ENCODE measurements at regions not wholly inside any gene's neighbourhood (a gene's known extent, or its start where the extent isn't known, plus 50 kb on each side); places are given as distances from the start of the nearest gene placed in this dataset.
"Not testable (repeated sequence)": the region's sequence is repeated elsewhere in the genome, so short reads cannot be mapped to it uniquely, and the experiment has no call there.

- DNase-seq (no peak), ATAC-seq (no peak)
- CTCF ChIA-PET, result no interaction called here
- no peaks in the 10 kb centered on the region for H3K36me3 Mint-ChIP-seq (ENCODE audit: low read depth)
- no peaks in the 10 kb centered on the region for H3K4me1 Mint-ChIP-seq
- POLR2A ChIA-PET, result no interaction called here
- H3K4me3 Mint-ChIP-seq, result no peak overlapping the region
- no peak overlapping the region for H3K27ac Mint-ChIP-seq
- H3K9me3 Mint-ChIP-seq (ENCODE audit: low read depth), result no peaks in the 10 kb centered on the region
- intact Hi-C loops (cut with DNase I, micrococcal nuclease), result no loop called here
- no peaks in the 10 kb centered on the region for H3K27me3 Mint-ChIP-seq
Measured at GRCh38 chr14:58972233-58973017, 216.0 kb upstream of the DAAM1 start.

- POLR2A ChIA-PET, result no interaction called here
- DNase-seq, result no peak
- no peak overlapping the region for H3K27ac Mint-ChIP-seq
- no peaks in the 10 kb centered on the region for H3K9me3 Mint-ChIP-seq (ENCODE audit: low read depth)
- intact Hi-C loops (cut with DNase I, micrococcal nuclease), result no loop called here
- no peaks in the 10 kb centered on the region for H3K4me1 Mint-ChIP-seq
- H3K36me3 Mint-ChIP-seq (ENCODE audit: low read depth), result no peaks in the 10 kb centered on the region
- H3K27me3 Mint-ChIP-seq, result peaks cover under 1% of the 10 kb centered on the region
- CTCF ChIA-PET, result interaction anchor here (1.4 kb wide), 1 partner anchor 150 kb away, joined by 3 read pairs; no protein-coding TSS in a partner anchor
- no peak for ATAC-seq
- H3K4me3 Mint-ChIP-seq, result no peak overlapping the region
Measured at GRCh38 chr14:58977366-58977765, 211.1 kb upstream of the DAAM1 start.

DNA sequence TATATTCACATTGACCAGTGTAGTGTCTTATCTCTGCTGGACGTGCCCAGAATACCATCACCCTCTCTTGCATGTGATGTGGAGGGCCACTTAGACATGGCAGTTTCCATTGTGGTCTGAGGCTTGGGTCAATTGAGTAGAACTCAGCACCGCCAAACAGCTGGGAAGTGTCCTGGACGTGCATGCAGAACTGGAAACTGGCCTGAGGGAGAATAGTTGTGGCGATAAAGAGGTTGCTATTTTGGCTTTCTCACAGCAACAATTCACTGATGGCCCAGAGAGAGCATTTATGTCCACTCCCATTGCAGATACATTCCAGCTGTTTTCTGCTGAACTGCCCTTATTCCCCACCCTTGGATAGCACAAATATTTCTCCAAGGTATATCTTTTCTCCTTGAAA lies 210.1 kb upstream of the DAAM1 start:
- Mint-ChIP-seq H3K27ac (no peak overlapping the region), H3K9me3 (ENCODE audit: low read depth) (no peaks in the 10 kb centered on the region), H3K4me1 (no peaks in the 10 kb centered on the region), H3K36me3 (ENCODE audit: low read depth) (no peaks in the 10 kb centered on the region), H3K27me3 (peaks cover 2% of the 10 kb centered on the region), H3K4me3 (no peak overlapping the region)
- DNase-seq (no peak), ATAC-seq (no peak)
- intact Hi-C loops (cut with DNase I, micrococcal nuclease), result no loop called here
- ChIA-PET POLR2A (interaction anchor here (0.5 kb wide), 1 partner anchor 350 kb away, joined by 4 read pairs; no protein-coding TSS in a partner anchor), CTCF (no interaction called here)

DNA sequence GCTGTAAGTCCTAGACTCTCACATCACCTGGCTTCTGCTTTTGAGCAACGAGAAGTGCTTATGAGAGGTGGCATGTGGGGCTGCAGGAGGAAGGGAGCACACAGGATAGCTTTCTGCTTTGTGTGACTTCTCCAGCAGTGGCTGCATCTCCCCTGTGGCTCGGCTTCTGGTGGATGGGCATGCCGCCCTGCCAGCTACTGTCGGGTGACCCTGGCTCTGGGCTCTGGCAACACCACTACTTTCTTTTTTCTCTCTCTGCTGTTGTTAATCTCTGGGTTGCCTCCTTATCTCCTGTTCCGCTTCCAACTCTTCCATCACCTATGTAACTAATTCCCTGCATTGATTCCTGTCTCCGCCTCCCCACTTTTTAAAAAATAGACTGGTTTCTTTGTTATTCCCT lies 209.1 kb upstream of the DAAM1 start:
- ChIA-PET POLR2A (no interaction called here), CTCF (no interaction called here)
- Mint-ChIP-seq H3K27ac (no peak overlapping the region), H3K27me3 (peaks cover 2% of the 10 kb centered on the region), H3K4me1 (no peaks in the 10 kb centered on the region), H3K4me3 (no peak overlapping the region), H3K9me3 (ENCODE audit: low read depth) (no peaks in the 10 kb centered on the region), H3K36me3 (ENCODE audit: low read depth) (no peaks in the 10 kb centered on the region)
- no peak for ATAC-seq
- DNase-seq, result no peak
- intact Hi-C loops (cut with DNase I, micrococcal nuclease), result no loop called here

GRCh38 chr14:58981840-58982239 lies 206.6 kb upstream of the DAAM1 start:
- Mint-ChIP-seq H3K4me3 (no peak overlapping the region), H3K36me3 (ENCODE audit: low read depth) (no peaks in the 10 kb centered on the region), H3K4me1 (no peaks in the 10 kb centered on the region), H3K9me3 (ENCODE audit: low read depth) (no peaks in the 10 kb centered on the region), H3K27me3 (peaks cover 2% of the 10 kb centered on the region), H3K27ac (no peak overlapping the region)
- intact Hi-C loops (cut with DNase I, micrococcal nuclease), result no loop called here
- CTCF ChIA-PET, result no interaction called here
- POLR2A ChIA-PET, result no interaction called here
- no peak for ATAC-seq
- no peak for DNase-seq

GRCh38 chr14:58985786-58986185 lies 202.7 kb upstream of the DAAM1 start:
- POLR2A ChIA-PET, result no interaction called here
- H3K27ac Mint-ChIP-seq, result no peak overlapping the region
- DNase-seq, result no peak
- no peak overlapping the region for H3K4me3 Mint-ChIP-seq
- H3K4me1 Mint-ChIP-seq, result no peaks in the 10 kb centered on the region
- H3K9me3 Mint-ChIP-seq (ENCODE audit: low read depth), result no peaks in the 10 kb centered on the region
- CTCF ChIA-PET, result no interaction called here
- H3K27me3 Mint-ChIP-seq, result peaks cover 2% of the 10 kb centered on the region
- intact Hi-C loops (cut with DNase I, micrococcal nuclease), result no loop called here
- no peak for ATAC-seq
- H3K36me3 Mint-ChIP-seq (ENCODE audit: low read depth), result no peaks in the 10 kb centered on the region

DNA sequence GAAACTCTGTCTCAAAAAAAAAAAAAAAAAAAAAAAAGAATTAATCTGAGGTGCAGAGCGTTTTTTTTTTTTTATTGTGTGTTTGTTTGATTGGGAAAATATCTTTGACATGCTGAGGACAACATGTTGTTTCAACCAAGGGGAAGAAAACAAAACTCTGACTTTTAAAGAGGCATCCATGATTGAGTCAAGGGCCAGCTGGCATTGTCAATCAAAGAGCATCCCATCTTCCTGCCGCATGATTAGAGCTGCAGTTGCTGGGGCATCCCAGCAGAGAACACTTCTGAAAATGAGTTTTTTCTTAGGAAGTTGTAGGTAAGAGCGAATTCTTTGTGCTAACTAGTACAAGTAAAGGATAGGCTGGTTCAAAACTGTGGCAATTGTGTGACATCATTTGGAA lies 200.9 kb upstream of the DAAM1 start:
- intact Hi-C loops (cut with DNase I, micrococcal nuclease), result no loop called here
- POLR2A ChIA-PET, result no interaction called here
- CTCF ChIA-PET, result no interaction called here
- no peak overlapping the region for H3K27ac Mint-ChIP-seq
- no peaks in the 10 kb centered on the region for H3K27me3 Mint-ChIP-seq
- no peak for ATAC-seq
- H3K4me1 Mint-ChIP-seq, result no peaks in the 10 kb centered on the region
- no peak for DNase-seq
- H3K9me3 Mint-ChIP-seq (ENCODE audit: low read depth), result no peaks in the 10 kb centered on the region
- no peaks in the 10 kb centered on the region for H3K36me3 Mint-ChIP-seq (ENCODE audit: low read depth)
- no peak overlapping the region for H3K4me3 Mint-ChIP-seq

DNA sequence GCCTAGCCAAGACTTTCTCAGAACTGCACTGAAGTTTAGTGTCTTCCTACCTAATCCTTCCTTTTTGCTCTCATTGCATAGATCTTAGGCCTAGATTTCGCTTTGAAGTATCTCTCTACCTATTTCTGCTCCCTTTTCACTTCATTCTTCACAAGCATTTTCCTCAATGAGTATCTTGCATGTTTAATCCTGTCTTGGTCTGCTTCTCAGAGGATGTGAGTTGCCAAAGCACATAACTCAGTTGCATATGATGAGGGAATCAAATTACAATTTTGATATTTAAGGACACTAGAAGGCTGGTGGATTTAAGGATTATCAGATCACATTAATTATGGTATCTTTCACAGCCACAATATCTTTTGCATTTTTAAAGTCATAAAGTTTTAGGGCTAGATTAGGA lies 195.5 kb upstream of the DAAM1 start:
- Mint-ChIP-seq H3K9me3 (ENCODE audit: low read depth) (no peaks in the 10 kb centered on the region), H3K4me3 (no peak overlapping the region), H3K27me3 (peaks cover 2% of the 10 kb centered on the region), H3K36me3 (ENCODE audit: low read depth) (no peaks in the 10 kb centered on the region), H3K27ac (no peak overlapping the region), H3K4me1 (peaks cover 2% of the 10 kb centered on the region)
- intact Hi-C loops (cut with DNase I, micrococcal nuclease), result no loop called here
- no peak for ATAC-seq
- ChIA-PET POLR2A (no interaction called here), CTCF (no interaction called here)
- DNase-seq, result no peak

- Mint-ChIP-seq H3K9me3 (ENCODE audit: low read depth) (no peaks in the 10 kb centered on the region), H3K4me1 (peaks cover 2% of the 10 kb centered on the region), H3K27me3 (peaks cover 2% of the 10 kb centered on the region), H3K27ac (no peak overlapping the region), H3K36me3 (ENCODE audit: low read depth) (no peaks in the 10 kb centered on the region), H3K4me3 (no peak overlapping the region)
- intact Hi-C loops (cut with DNase I, micrococcal nuclease), result no loop called here
- ChIA-PET POLR2A (interaction anchor here (0.6 kb wide), 1 partner anchor 388 kb away, joined by 9 read pairs; no protein-coding TSS in a partner anchor), CTCF (no interaction called here)
- no peak for DNase-seq
- peak; percentile 16 for ATAC-seq
Measured at GRCh38 chr14:58994130-58994529, 194.3 kb upstream of the DAAM1 start.

DNA sequence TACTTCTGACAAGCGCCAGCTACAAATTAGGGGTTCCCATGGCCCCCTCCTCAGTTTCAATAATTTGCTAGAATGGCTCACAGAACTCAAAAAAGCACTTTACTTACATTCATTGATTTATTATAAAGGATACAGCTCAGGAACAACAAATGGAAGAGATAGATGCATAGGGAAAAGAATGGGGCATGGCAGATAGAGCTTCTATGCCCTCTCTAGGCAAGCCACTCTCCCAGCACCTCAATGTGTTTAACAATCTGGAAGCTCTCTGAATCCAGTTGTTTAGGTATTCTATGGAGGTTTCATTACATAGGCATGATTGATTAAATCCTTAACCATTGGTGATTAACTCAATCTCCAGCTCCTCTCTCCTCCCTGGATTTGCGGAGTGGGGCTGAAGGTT lies 184.5 kb upstream of the DAAM1 start:
- ATAC-seq (no peak), DNase-seq (no peak)
- POLR2A ChIA-PET, result no interaction called here
- Mint-ChIP-seq H3K4me1 (no peaks in the 10 kb centered on the region), H3K9me3 (ENCODE audit: low read depth) (peaks cover 6% of the 10 kb centered on the region), H3K27ac (no peak overlapping the region), H3K4me3 (no peak overlapping the region), H3K27me3 (peaks cover 3% of the 10 kb centered on the region), H3K36me3 (ENCODE audit: low read depth) (no peaks in the 10 kb centered on the region)
- CTCF ChIA-PET, result interaction anchor here (0.6 to 1.3 kb wide), 4 partner anchors 45 to 312 kb away, joined by 3 read pairs; no protein-coding TSS in a partner anchor
- intact Hi-C loops (cut with DNase I, micrococcal nuclease), result no loop called here

DNA sequence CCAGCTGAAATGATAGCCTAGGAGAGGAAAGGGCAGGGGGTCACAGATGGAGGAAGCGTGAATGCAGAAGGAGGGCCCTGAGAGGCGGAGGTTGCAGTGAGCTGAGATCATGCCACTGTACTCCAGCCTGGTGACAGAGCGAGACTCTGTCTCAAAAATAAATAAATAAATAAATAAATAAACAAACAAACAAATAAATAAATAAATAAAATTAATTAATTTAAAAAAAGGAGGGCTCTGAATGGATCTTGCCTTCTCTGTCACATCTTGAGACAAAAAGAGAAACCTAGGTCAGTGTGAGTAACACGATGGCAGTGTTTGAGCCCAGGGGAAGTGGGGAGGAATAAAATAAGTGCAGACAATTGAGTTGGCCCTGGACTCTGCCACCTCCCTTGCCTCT lies 182.3 kb upstream of the DAAM1 start:
- ATAC-seq; CTCF ChIA-PET; H3K9me3 Mint-ChIP-seq (ENCODE audit: low read depth); intact Hi-C loops (cut with DNase I, micrococcal nuclease); H3K4me1 Mint-ChIP-seq; H3K4me3 Mint-ChIP-seq; H3K36me3 Mint-ChIP-seq (ENCODE audit: low read depth); POLR2A ChIA-PET; H3K27ac Mint-ChIP-seq; DNase-seq; H3K27me3 Mint-ChIP-seq: not testable (repeated sequence)

- ATAC-seq (no peak), DNase-seq (no peak)
- CTCF ChIA-PET, result no interaction called here
- POLR2A ChIA-PET, result no interaction called here
- no peaks in the 10 kb centered on the region for H3K4me1 Mint-ChIP-seq
- H3K36me3 Mint-ChIP-seq (ENCODE audit: low read depth), result no peaks in the 10 kb centered on the region
- intact Hi-C loops (cut with DNase I, micrococcal nuclease), result no loop called here
- H3K27ac Mint-ChIP-seq, result no peak overlapping the region
- no peak overlapping the region for H3K4me3 Mint-ChIP-seq
- H3K9me3 Mint-ChIP-seq (ENCODE audit: low read depth), result peaks cover 11% of the 10 kb centered on the region
- H3K27me3 Mint-ChIP-seq, result peaks cover 5% of the 10 kb centered on the region
Measured at GRCh38 chr14:59009967-59010366, 178.5 kb upstream of the DAAM1 start.
